ENCODE measurements at regions not wholly inside any gene's neighbourhood (a gene's known extent, or its start where the extent isn't known, plus 50 kb on each side); places are given as distances from the start of the nearest gene placed in this dataset.

DNA sequence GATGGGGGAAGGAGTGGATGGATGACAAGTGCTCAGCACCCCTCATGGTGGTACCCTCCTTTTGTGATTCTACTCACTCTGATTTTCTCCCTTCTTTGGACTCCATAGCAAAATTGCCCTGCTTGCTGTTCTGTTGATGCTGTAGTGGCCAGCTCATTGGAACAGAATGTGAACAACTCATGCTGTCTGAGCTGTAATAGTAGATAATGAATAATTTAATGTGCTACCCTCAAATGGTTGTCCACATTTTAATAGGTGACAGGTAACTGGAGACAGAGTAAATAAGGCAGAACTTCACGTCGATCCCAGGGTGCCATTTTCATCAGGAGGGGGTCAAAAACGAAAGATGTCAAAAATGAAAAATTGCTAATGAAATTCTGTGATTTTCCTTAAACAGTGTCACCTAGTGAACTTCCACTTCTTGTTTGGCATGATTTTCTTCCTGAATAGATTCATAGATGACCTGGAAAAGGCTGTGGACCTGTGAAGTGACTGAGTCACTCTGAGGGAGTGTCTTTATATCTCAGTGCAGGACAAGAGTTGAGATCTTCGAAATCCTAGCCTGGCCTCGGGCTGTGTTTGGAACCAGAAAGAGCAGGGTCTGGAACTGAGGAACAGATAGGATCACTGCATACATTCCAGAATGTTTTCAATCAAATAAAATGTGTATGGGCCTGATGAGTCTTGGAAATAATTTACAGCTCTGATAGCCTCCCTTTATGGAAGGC, 270.2 kb downstream of the PSAT1 start:
- DNase-seq, result no peak

DNA sequence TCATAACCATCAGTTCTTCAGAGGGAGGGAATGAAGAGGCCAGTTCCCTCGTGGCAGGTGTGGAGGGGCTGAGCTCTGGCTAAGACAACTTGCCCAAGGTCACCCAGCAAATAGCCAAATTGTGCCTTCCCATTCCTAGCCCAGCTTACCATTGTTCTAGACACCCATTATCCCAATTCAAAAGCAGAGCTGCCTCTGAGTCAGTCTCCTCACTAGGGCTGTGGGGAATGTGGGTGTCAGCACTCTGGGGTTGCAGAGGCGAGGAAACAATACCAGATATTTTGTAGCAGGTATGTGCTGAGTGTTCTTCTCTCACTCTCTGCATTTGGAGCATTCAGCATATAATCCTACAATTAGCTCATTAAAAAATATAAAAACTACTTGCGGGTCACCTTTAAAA, 270.8 kb downstream of the PSAT1 start:
- DNase-seq, result no peak

DNA sequence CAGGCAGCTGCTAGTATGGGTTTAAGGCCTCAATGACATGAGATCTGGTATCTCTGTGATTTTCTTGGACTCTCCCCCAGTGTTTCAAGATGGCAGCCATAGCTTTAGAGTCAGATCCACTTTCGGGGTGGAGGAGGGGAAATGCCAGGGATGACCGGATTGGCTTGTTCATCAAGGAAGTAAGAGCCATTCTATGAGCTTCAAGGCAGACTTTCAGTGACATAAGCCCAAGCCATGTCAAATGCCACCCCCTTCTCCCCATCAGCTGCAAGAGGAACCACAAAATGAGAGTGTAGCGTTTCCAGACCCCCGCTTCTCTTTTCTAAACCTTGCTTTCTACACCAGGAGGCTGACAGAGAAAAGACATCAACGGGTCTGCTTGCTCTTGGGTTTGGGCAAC, 271.8 kb downstream of the PSAT1 start:
- DNase-seq, result no peak

- DNase-seq, result no peak
Measured at GRCh38 chr9:78572266-78572665, 275.3 kb downstream of the PSAT1 start.

- no peak for DNase-seq
Measured at GRCh38 chr9:78573205-78573604, 276.3 kb downstream of the PSAT1 start.

- DNase-seq, result no peak
Measured at GRCh38 chr9:78573669-78574068, 276.7 kb downstream of the PSAT1 start.

DNA sequence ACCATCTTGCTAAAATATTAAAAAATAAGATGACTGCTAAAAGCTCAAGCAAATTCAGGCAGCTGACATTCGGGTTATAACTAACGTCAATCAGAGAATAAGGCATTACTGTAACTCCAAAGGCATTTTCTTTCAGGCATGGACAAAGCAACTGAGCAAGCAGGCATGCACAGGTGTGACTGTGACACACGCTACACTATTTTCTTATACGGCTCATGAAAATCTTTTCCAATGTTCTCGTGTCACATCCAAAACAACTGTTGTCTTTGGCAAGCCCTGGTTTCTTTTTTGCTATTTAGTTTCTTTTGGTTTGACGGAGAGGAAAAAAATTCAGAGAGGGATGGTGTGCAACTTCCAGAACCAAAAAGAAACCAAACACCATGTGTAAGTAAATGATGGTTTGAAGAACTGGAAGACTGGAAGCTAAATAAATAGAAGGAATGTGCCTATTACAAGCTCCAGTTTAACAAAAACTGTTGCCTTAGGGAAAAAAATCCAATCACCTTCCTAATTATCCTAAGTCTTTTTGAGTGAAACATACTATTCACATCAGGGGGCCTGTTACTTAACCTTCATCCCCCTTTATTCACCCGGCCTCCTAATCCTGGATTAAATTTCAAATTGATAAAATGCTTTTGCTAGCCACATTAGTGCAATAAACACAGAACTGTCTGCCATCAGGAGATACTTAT, 277.6 kb downstream of the PSAT1 start:
- no peak for DNase-seq

- no peak for DNase-seq
Measured at GRCh38 chr9:78575081-78575480, 278.2 kb downstream of the PSAT1 start.

GRCh38 chr9:78575771-78576170, 278.8 kb downstream of the PSAT1 start:
- DNase-seq, result no peak

- DNase-seq, result no peak
Measured at GRCh38 chr9:78577156-78577906, 280.4 kb downstream of the PSAT1 start.

- DNase-seq, result no peak
Measured at GRCh38 chr9:78578072-78578471, 281.1 kb downstream of the PSAT1 start.

- no peak for DNase-seq
Measured at GRCh38 chr9:78582821-78583220, 285.9 kb downstream of the PSAT1 start.

DNA sequence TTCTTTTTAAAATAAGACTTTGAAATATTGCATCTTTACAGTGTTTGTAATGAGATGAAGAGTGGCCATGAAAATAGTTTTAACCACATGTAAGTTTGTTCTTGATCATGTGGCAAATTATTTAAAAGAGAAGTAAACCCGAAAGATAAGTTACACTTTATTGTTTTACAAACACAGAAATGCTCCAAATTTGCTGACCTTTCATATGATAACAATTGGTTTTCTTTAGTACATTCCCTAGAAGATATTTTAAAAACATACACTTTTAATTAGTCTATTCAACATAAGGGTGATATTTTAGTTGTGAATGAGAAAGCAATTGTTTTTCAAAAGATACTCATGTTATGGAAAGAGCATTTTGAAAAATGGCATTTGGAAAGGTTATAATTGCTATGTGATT, 287.7 kb downstream of the PSAT1 start:
- no peak for DNase-seq

- DNase-seq, result no peak
Measured at GRCh38 chr9:78585909-78586308, 289.0 kb downstream of the PSAT1 start.

GRCh38 chr9:78590068-78590467, 293.1 kb downstream of the PSAT1 start:
- DNase-seq, result no peak

DNA sequence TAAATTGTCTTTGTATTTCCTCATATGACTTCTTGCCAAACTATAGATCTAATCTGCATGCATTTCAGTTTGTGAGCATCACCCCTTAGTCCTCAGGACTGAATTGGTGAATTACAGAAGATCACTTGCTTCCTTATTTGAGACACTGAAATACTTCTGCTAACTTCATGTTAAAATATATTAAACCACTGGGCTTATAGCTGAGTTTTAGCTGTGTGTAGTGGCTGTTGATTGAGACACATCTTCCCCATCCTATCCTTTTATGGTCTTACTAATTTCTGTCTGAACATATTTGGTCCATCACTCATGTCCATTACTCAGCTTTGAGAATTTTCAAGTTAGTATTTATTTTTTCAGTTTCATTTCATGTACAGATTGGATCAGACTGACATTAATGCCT, 295.9 kb downstream of the PSAT1 start:
- DNase-seq, result no peak

- no peak for DNase-seq
Measured at GRCh38 chr9:78595200-78595945, 298.4 kb downstream of the PSAT1 start.

- no peak for DNase-seq
Measured at GRCh38 chr9:78596346-78596745, 299.4 kb downstream of the PSAT1 start.

DNA sequence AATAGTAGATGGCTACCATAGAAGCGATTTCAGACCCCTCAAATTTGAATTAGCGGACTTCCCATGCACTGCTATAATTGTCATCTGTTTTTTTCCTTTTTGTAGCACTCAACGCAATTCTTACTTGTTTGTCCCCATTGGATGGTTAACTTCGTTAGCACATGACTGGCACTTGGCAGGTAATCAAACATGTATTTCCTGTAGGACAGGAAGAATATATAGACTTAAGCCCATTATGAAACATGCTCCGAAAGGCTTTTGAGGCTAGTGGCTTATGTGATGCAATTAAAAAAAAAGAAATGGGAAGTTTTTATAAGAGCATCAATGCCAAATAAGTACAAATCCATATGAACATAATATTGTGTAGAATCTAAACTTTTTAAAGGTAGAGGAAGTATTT, 301.2 kb downstream of the PSAT1 start:
- no peak for DNase-seq

- DNase-seq, result no peak
Measured at GRCh38 chr9:78599926-78600325, 303.0 kb downstream of the PSAT1 start.

GRCh38 chr9:78601957-78602565, 305.1 kb downstream of the PSAT1 start:
- DNase-seq, result peak in 1 of 2 experiments; percentile 9

Data from NCI-H187 (cell line).